HUES48 (cell line): ENCODE measurements at regions not wholly inside any gene's neighbourhood (a gene's known extent, or its start where the extent isn't known, plus 50 kb on each side); places are given as distances from the start of the nearest gene placed in this dataset.

Experiments used
- H3K27ac ChIP-seq: one replicate; pipeline ENCODE4 v1.7.0; 2013; ENCODE audit warnings: low read depth, low read length, inconsistent platforms
- H3K27me3 ChIP-seq: 2 replicates; pipeline ENCODE4 v1.6.1; 2013; ENCODE audit warnings: mild to moderate bottlenecking, low read length; ENCODE audit not compliant: control insufficient read depth, insufficient read depth
- H3K36me3 ChIP-seq: 2 replicates; pipeline ENCODE4 v1.6.1; 2013; ENCODE audit warnings: low read length; ENCODE audit not compliant: control insufficient read depth, insufficient read depth
- H3K4me1 ChIP-seq: 2 replicates; pipeline ENCODE4 v1.6.1; 2013; ENCODE audit warnings: mild to moderate bottlenecking, low read length; ENCODE audit not compliant: control insufficient read depth, insufficient read depth
- H3K4me3 ChIP-seq: 2 replicates; pipeline ENCODE4 v1.5.1; 2013; ENCODE audit warnings: mild to moderate bottlenecking, low read depth, low read length
- H3K9ac ChIP-seq: 2 replicates; pipeline ENCODE4 v1.6.1; 2013; ENCODE audit warnings: mild to moderate bottlenecking, low read depth, low read length, moderate library complexity
- H3K9me3 ChIP-seq: 2 replicates; pipeline ENCODE4 v1.6.1; 2013; ENCODE audit warnings: low read length; ENCODE audit not compliant: control insufficient read depth, insufficient read depth

GRCh38 chr12:5343711-5344110 lies 88.2 kb upstream of the NTF3 start:
- no peaks in the 10 kb centered on the region for H3K27me3 ChIP-seq
- no peak overlapping the region for H3K9ac ChIP-seq
- H3K4me1 ChIP-seq, result peaks cover 4% of the 10 kb centered on the region; the same call in 1 of the 2 replicates
- H3K4me3 ChIP-seq, result no peak overlapping the region
- no peaks in the 10 kb centered on the region for H3K9me3 ChIP-seq
- no peaks in the 10 kb centered on the region for H3K36me3 ChIP-seq
- no peak overlapping the region for H3K27ac ChIP-seq

- H3K4me1 ChIP-seq, result peaks cover 5% of the 10 kb centered on the region; the same call in 1 of the 2 replicates
These were observed 87.8 kb upstream of the NTF3 start for GRCh38 chr12:5344131-5344530.

GRCh38 chr12:5345534-5345933 lies 86.4 kb upstream of the NTF3 start:
- H3K9me3 ChIP-seq, result no peaks in the 10 kb centered on the region
- H3K9ac ChIP-seq, result no peak overlapping the region
- peaks cover 5% of the 10 kb centered on the region; the same call in 1 of the 2 replicates for H3K4me1 ChIP-seq
- no peak overlapping the region for H3K27ac ChIP-seq
- no peaks in the 10 kb centered on the region for H3K27me3 ChIP-seq
- no peaks in the 10 kb centered on the region for H3K36me3 ChIP-seq
- H3K4me3 ChIP-seq, result no peak overlapping the region

More at GRCh38 chr12:5344131-5344530, 87.8 kb upstream of the NTF3 start:
- Histone ChIP-seq H3K4me3 (no peak overlapping the region), H3K27ac (no peak overlapping the region), H3K36me3 (no peaks in the 10 kb centered on the region), H3K9me3 (no peaks in the 10 kb centered on the region), H3K9ac (no peak overlapping the region), H3K27me3 (no peaks in the 10 kb centered on the region)

GRCh38 chr12:5348057-5348456 lies 83.9 kb upstream of the NTF3 start:
- Histone ChIP-seq H3K9me3 (no peaks in the 10 kb centered on the region; the same call in 1 of the 2 replicates), H3K4me3 (no peak overlapping the region), H3K27ac (no peak overlapping the region), H3K27me3 (no peaks in the 10 kb centered on the region), H3K36me3 (no peaks in the 10 kb centered on the region), H3K9ac (no peak overlapping the region), H3K4me1 (peaks cover 5% of the 10 kb centered on the region; the same call in 1 of the 2 replicates)

GRCh38 chr12:5348491-5348890 lies 83.4 kb upstream of the NTF3 start:
- H3K9me3 ChIP-seq, result no peaks in the 10 kb centered on the region; the same call in 1 of the 2 replicates
- peaks cover 5% of the 10 kb centered on the region; the same call in 1 of the 2 replicates for H3K4me1 ChIP-seq
- H3K9ac ChIP-seq, result no peak overlapping the region
- H3K27me3 ChIP-seq, result no peaks in the 10 kb centered on the region
- no peaks in the 10 kb centered on the region for H3K36me3 ChIP-seq
- H3K4me3 ChIP-seq, result no peak overlapping the region
- no peak overlapping the region for H3K27ac ChIP-seq

GRCh38 chr12:5364036-5364770 lies 67.7 kb upstream of the NTF3 start:
- Histone ChIP-seq H3K27me3 (no peaks in the 10 kb centered on the region), H3K4me3 (no peak overlapping the region), H3K4me1 (peaks cover 4% of the 10 kb centered on the region; the same call in 1 of the 2 replicates), H3K27ac (no peak overlapping the region), H3K9ac (no peak overlapping the region), H3K9me3 (no peaks in the 10 kb centered on the region), H3K36me3 (no peaks in the 10 kb centered on the region)

GRCh38 chr12:5369298-5369697 lies 62.6 kb upstream of the NTF3 start:
- Histone ChIP-seq H3K27ac (no peak overlapping the region), H3K9me3 (no peaks in the 10 kb centered on the region), H3K4me1 (peaks cover 11% of the 10 kb centered on the region; the same call in 1 of the 2 replicates), H3K36me3 (no peaks in the 10 kb centered on the region), H3K9ac (no peak overlapping the region), H3K4me3 (no peak overlapping the region), H3K27me3 (no peaks in the 10 kb centered on the region)

- H3K4me3 ChIP-seq, result no peak overlapping the region
- H3K9me3 ChIP-seq, result no peaks in the 10 kb centered on the region
- H3K27ac ChIP-seq, result no peak overlapping the region
- H3K27me3 ChIP-seq, result no peaks in the 10 kb centered on the region
- H3K36me3 ChIP-seq, result no peaks in the 10 kb centered on the region
- H3K9ac ChIP-seq, result no peak overlapping the region
- H3K4me1 ChIP-seq, result peaks cover 11% of the 10 kb centered on the region; the same call in 1 of the 2 replicates
These were observed 60.3 kb upstream of the NTF3 start for GRCh38 chr12:5371631-5372030.

- Histone ChIP-seq H3K27me3 (no peaks in the 10 kb centered on the region; the same call in 1 of the 2 replicates), H3K36me3 (no peaks in the 10 kb centered on the region), H3K9ac (no peak overlapping the region), H3K27ac (no peak overlapping the region), H3K4me3 (no peak overlapping the region), H3K9me3 (no peaks in the 10 kb centered on the region), H3K4me1 (peaks cover 7% of the 10 kb centered on the region; the same call in 1 of the 2 replicates)
These were observed 57.2 kb upstream of the NTF3 start for GRCh38 chr12:5374713-5375112.

GRCh38 chr12:5375547-5376295 lies 56.2 kb upstream of the NTF3 start:
- H3K9me3 ChIP-seq, result no peaks in the 10 kb centered on the region
- no peaks in the 10 kb centered on the region for H3K36me3 ChIP-seq
- H3K4me1 ChIP-seq, result no peaks in the 10 kb centered on the region
- H3K9ac ChIP-seq, result no peak overlapping the region
- no peak overlapping the region for H3K27ac ChIP-seq
- no peak overlapping the region for H3K4me3 ChIP-seq
- no peaks in the 10 kb centered on the region; the same call in 1 of the 2 replicates for H3K27me3 ChIP-seq
